NCI-H2171 (cell line): ENCODE measurements at regions not wholly inside any gene's neighbourhood (a gene's known extent, or its start where the extent isn't known, plus 50 kb on each side); places are given as distances from the start of the nearest gene placed in this dataset.
A peak's percentile ranks its signal among the peaks of the same experiment; 100 is the strongest.

ENCODE experiments used
- DNase-seq: peaks from one replicate; lab custom pipeline; 2025; lab: John Stamatoyannopoulos, UW

DNA sequence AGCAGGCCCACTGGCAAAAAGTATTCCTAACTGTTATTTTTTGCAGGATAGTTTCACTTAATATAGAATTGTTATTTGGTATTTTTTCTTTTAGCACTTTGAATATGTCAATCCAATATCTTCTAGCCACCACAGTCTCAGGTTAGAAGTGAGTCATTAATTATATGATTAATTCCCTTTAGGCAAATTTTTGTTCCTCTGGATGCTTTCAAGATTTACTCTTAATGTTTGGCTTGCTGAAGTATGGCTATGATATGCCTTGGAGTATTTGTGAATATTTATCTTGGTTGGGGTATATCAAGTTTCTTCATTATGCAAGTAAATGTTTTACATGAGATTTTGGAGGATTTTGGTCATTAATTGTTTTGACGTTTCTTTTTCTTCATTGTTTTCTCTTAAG lies 152.1 kb upstream of the ALCAM start:
- no peak for DNase-seq

DNA sequence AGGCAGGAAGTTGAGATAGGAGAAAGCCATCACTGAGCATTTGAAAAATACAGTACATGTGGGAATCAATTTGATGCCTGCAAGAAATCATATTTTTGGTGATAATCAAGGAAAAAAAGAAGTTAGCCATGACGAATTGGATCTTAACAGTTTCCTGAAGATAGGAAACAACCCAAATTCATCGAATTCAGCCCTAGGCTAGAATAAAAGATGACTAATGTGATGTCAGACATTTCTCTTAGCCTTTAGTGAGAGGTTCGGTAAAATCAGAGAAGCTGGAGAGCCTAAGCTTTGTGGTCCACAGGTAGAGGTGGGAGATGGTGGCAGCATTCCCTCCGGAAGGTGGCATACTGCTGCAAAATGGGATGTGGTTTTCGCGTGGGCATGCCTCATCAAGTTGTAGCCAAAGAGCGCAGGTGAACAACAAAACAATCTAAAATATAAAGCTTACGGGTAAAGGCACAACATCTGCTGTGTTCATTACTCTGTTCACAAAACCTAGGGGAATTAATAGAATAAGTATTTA lies 144.1 kb upstream of the ALCAM start:
- peak; percentile 83 for DNase-seq

GRCh38 chr3:105223815-105224214 lies 142.9 kb upstream of the ALCAM start:
- DNase-seq: no peak

DNA sequence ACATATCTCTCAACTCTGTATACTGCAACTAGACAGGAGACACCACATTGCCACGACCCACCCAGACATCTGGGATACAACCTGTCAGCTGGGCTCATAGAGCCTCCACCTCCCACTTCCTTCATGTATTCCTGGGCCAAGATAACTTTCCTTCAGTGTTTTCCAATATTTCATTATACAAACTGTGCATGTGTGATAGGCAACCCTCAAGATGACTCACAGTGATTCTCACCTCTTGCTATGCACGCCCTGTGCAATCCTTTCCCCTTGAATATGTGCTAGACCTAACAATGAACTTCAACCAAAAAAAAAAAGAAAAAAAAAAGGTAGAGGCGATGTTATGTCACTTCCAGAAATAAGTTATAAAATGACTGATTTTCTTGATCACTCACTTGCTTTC lies 138.0 kb upstream of the ALCAM start:
- DNase-seq: no peak

DNA sequence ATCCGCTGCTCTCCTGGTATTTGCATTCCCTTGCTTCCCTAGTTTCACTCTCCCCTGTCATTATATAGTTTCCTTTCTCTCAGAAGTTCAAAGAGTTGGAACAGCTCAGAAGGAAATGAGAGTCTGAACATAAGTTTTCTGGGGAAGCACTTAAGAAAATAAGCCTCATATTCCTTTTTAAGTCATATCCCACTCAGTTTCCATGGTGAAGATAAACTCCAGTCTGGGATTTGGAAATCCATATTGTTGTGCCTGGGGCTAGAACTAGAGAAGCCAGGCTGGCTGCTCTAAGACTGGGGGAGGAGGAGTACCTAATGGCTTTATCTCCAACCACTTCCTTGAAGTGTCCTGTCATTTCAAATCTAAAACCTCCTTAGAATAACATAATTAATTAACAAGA lies 134.2 kb upstream of the ALCAM start:
- DNase-seq: no peak

- no peak for DNase-seq
These were observed 133.7 kb upstream of the ALCAM start for GRCh38 chr3:105233010-105233409.

GRCh38 chr3:105235221-105235620 lies 131.5 kb upstream of the ALCAM start:
- DNase-seq: no peak

DNA sequence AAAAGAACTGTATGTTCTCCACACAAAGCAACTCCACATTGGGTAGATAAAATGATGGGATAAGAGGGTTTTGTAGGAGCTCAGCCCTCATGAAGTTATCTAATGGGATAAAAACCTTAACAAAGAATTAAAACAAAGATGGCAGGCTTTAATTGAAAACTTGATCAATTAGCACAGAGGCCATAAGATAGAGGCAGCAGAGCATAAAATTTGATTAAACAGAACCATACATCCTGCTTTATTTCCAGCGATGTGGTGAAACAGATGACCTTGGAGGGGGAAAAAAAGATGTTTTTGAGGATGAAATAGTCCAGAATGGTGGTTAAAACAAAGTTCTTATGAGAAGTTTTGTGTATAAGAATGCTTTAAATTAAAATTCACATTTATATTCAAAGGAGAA lies 130.9 kb upstream of the ALCAM start:
- DNase-seq: no peak

- no peak for DNase-seq
These were observed 128.3 kb upstream of the ALCAM start for GRCh38 chr3:105238367-105238766.

GRCh38 chr3:105243076-105243475 lies 123.6 kb upstream of the ALCAM start:
- no peak for DNase-seq

DNA sequence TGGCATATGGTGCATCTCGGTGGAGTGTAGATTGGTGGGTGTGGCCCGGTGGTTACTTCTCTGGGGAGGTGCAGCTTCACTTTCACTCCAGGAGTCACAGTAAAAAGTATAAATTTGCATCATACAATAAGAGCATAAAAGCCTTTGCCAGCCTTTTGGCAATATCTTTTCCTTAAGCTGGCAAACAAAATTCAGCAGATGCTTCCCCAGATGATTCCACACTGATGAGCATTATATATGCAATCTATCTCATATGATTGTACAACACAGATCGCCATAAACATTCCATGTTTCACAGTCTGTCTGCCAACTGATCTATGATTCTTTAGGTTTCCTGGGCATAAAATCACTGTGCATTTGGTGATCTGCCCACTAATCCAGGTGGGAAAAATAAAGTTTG lies 120.2 kb upstream of the ALCAM start:
- peak; percentile 97 for DNase-seq

DNA sequence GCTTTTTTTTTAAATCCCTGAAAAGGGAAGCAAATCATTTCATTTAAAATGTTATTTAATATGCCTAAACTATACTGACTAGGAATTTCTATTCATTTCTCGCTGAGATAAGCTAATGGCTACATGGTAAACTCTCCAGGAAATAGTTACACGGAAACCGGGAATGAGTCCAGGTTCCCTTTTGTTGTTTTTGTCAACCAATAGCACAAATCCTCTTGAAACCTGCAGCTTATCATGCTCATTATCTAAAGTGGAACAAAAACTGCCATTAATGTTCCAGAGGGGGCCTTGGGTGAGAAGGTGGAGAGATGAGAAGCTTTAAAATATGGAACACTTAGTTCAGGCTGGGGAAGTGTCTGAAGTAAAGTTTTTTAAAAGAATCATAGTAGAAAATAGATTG lies 113.5 kb upstream of the ALCAM start:
- peak; percentile 86 for DNase-seq

DNA sequence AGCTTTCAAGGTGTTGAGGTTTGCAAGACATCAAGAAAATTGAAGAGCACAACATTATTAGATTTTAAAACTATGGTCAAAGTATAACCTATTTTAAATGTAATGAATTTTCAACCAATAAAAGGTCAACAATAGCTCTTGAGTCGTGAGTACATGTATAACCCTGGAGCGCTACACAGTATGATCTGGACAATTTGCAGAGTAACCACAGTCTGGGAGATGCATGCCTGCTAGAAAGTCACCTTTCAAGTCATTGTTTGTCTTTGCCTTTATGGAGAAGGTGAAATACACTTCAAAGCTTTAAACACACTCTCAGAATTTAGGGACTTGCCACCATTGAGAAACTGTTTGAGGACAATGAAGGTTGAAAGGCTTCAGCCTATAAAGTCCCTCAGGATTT lies 112.6 kb upstream of the ALCAM start:
- no peak for DNase-seq

DNA sequence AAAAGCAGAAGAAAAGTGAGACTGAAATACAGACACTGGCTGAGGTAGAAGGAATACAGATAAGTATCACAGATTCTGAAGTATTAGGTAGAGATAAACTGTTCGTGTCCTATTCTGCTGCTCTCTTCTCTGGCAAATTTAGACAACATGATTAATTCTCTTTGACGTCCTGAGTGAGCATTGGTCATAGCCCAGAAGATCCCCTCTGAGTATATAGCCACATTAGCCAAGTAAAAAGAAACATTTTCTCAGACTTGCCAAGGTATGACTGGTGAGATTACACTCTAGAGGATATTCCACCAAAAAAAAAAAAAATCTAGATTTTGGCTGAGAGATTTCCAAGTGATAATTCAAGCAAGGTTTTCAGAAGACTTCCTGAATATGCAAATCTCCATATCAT lies 111.4 kb upstream of the ALCAM start:
- no peak for DNase-seq

DNA sequence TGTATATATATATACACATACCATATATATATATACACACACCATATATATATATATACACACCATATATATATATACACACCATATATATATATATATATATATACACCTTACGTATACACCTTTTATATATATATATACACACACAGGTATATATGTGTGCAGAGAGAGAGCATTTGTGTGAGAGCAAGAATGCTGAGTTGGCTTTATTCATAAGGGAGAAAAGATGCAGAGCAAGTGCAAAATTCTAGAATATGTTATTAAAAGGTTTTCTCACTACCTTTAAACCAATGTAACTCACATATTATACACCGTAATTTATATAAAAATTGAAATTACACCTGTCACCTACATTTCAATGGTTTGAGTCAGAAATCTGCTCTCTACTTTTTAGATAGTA lies 107.2 kb upstream of the ALCAM start:
- no peak for DNase-seq

DNA sequence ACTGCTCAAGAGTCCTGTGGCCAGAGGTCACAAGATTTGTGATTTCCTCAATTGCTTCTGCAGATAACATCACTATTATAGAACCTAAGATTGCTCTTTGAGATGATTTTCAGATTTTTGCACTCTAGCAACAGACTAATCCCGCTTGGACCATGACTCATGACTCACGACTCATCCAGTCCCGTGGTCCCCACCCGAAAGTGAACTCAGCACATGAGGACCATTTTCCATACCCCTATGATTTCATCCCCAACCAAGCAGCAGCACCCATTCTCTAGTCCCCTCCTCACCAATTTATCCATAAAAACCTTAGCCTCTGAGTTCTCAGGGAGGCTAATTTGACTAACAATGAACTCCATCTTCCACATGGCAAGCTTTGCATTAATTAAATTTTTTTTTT lies 106.3 kb upstream of the ALCAM start:
- no peak for DNase-seq

GRCh38 chr3:105274536-105274935 lies 92.2 kb upstream of the ALCAM start:
- DNase-seq: no peak

DNA sequence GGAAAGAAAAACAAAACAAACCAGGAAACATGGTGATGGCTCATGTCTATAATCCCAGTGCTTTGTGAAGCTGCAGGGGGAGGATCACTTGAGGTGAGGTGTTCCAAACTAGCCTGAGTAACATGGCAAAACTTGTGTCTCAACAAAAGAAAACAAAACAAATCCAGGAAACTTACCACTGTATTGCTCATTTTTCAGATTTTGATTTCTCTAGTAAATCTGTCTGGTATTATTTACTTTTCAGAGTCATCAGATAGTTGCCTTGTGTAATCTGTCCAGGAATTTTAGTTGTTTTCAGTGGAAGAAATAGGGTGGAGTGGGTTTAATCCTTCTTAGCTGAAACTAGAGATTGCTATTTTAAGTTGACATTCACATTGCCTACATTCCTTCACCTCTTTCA lies 91.8 kb upstream of the ALCAM start:
- DNase-seq: no peak

GRCh38 chr3:105277656-105278055 lies 89.1 kb upstream of the ALCAM start:
- no peak for DNase-seq

DNA sequence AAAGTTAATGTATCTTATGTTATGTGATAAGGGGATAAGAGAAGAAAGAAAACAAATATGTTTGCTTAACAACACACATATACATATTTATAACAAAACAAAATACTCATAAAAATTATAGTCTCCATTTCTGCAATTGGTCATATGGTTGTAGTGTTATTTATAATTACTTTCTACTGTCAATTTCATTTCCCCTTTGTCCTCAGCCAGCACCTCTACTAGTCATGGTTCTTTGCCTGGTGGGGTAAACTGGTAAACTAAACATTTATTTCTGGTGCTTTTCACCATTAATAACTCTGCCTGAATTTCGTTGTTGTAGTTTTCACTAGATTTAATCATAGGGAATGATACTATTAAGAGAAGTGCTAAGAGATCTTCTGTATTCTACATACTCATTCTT lies 88.0 kb upstream of the ALCAM start:
- DNase-seq: no peak

GRCh38 chr3:105281989-105282388 lies 84.7 kb upstream of the ALCAM start:
- no peak for DNase-seq

GRCh38 chr3:105284876-105285275 lies 81.8 kb upstream of the ALCAM start:
- no peak for DNase-seq

DNA sequence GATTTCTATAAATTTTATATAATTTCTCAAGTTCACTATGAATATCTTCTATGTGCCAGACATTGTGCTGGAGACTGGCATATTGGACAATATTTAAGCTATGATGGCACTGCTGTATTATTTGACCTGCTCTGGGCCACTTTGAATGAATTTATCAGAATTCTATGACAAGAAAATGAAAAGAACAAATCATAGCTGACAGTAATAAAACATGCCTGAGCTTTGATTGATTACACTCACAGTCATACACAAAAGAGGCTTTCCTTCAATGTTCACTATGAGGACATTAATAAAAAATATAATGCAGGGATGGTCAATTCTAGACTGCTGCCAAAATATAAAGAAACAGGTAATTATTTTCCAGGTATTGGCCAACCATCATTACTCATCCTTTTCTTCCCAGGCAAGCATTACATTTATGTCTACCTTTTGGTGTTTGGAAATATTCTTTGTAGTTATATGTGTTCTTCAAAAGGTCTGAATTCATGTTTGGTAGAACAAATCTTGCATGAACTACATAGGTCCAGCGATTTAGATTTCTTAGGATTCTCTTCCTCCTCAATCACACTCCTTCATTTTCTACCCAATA lies 81.0 kb upstream of the ALCAM start:
- DNase-seq: no peak

GRCh38 chr3:105293441-105293840 lies 73.3 kb upstream of the ALCAM start:
- DNase-seq: no peak
